NCI-H2029 (cell line): ENCODE measurements at regions not wholly inside any gene's neighbourhood (a gene's known extent, or its start where the extent isn't known, plus 50 kb on each side); places are given as distances from the start of the nearest gene placed in this dataset.

Source experiments
- DNase-seq: peaks from one replicate; lab custom pipeline; 2025; lab: John Stamatoyannopoulos, UW

DNA sequence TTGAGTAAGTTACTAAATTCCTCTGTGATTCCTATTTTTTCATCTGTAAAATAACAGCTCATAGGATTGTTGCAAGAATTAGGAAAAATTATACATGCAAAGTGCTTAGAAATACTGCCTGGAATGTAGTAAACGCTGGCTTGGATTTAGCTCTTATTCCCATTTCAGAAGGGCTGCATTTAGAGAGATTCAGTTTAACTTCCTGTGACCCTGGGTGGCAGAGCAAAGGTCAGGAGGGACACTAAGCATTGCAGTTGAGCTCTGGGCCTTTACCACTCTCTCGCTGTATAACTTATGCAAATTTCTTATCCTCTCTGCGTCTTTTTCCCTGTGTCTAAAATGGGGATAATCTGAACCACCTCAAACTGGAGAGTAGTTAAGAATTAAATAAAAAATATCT, 241.0 kb upstream of the POU3F1 start:
- DNase-seq, result no peak

DNA sequence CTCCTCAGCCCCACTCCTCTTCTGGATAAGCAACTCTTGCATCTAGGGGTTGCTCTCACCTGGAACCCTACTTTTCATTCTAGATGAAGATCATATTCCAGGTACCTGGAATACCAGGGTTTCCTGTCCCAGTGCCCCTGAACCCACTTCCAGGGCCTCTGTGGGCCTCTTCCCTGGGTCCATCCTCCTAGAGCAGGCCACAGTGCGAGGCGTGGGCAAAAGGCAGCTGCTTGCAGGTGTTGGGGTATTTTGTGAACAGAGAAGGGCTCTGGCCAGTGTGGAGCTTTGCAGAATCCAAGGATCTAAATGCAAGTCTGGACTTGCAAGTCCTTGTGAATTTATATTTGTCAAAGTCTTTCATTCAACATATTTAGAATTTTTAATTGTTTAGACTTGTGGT, 240.4 kb upstream of the POU3F1 start:
- DNase-seq, result no peak

DNA sequence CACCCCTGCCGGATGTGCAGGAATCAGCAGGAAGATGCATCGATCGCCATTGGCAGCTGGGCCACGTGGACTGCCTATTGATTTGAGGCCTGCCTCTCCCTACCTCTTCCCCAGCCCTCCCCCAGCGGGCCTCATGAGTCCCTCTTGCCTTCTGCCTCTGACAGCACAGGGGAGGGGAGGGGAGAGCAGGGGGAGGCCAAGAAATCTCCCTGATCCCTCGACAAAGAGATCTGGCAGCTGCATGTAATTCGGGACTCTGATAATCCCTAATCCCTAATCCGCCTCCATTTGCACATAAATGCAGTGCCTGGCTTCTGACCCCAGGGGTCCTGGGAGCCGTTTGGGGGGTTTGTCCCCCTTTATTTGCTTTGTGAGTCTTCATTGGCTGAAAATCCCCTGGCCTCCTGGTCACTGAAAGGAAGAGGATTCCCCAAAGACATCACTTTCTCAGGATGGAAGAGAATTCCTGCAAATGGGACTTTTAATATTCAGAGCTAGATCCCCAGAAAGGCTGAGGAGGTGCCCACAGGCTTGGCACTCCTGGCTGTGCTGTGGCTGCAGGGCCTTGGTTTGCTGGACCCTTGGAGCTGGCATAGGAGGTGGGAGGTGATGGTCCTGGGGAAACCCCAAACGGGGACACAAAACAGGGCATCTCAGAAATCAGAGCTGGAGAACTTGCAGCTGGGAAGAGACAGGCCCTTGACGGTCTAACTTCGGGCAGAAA, 239.4 kb upstream of the POU3F1 start:
- no peak for DNase-seq

DNA sequence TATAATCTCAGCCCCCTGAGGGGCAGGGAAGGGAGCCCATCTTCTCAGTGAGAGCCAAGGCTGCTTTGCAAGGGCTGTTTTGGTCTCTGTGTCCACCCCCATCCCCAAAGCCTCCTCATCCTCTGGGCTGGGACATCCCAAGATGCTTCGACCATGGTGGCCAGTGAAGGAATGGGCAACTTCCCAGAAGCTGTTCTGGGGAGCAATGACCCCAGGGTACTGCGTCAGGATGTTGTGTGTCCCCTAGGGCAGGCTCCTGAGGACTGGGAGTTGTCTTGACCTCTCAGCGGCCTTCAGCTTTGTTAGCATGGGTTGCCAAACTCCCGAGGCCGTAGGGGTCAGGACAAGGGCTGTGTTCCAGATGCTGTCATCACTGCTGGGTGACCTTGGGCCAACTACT, 238.4 kb upstream of the POU3F1 start:
- DNase-seq, result no peak

DNA sequence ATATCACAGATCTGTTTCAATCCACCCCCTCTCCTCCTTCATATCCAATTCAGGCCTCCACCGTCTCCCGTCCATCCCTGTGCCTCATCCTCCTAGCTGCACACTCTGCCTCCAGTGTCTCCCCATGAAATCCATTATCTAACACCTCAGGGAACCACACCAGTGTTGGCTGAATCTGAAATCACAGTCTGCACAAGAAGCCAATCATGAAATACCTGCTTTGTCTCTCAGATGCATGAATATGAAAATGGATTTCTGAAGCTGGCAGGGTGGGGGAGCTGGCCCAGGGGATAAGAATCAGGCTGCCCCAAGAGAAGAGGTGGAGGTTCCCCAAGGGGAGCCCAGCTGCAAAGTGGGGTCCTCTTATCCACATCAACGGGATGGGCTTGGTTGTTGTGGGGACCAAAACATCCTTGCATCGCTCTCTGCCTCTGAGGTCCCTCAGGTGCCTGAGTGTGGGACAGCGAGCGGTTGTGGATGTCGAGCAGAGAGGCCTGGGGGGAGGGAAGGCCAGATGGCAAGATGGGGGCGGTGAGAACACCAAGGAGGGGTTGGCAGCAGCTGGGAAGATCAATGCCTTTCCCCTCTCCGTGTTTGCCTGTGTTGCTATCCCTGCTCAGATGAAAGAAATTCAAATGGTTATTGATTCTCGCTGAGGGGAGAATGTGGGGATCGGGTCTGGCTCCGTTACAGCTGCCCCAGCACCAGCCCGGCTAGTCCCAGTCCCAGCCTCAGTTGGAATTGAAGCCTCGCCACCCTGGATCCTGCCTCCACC, 237.3 kb upstream of the POU3F1 start:
- no peak for DNase-seq

DNA sequence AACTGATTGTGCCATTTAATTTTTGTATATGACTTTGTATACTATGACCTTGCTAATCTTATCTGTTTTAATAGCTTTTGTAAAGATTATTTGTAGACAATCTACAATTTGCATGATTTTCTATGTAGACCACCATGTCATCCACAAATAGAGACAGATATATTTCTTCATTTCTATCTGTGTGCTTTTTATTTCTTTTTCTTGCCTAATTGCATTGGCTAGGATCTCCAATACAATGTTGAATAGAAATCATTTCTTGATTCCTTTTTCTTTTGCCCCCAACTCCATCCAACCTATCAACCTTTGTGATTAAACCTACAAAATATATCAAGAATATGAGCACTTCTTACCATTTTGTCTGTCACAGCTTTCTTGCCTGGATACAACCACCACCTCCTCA, 232.6 kb upstream of the POU3F1 start:
- DNase-seq, result no peak

DNA sequence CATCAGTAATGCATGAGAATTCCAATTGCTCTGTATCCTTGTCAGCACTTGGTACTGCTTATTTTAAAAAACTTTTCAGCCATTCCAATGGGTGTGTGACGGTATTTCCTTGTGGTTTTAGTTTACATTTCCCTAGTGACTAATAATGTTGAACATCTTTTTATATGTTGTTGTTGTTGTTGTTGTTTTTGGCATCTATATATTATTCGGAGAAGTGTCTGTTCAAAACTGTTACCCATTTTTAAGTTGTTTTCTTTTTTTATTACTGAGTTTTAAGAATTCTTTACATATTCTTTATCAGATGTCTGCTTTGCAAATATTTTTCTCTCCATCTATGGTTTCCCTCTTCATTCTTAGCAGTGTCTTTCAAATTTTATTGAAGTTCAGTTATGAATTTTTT, 231.1 kb upstream of the POU3F1 start:
- DNase-seq, result no peak

DNA sequence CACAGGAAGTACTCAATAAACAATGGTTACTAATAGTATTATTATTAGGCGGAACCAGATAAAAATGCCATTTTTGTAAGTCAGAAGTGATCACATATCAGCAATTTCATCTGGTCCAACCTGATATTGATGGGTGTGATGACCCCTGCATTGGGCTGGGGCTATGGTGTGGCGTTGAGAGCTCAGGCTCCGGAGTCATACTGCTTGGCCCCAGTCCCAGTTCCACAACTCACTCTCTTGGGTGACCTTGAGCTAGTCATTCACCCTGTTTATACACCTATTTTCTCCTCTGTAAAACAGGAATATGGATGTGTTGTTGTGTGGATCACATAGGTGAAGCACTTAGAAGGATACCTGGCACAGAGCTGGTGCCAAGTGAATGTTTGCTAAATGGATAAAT, 229.4 kb upstream of the POU3F1 start:
- no peak for DNase-seq

DNA sequence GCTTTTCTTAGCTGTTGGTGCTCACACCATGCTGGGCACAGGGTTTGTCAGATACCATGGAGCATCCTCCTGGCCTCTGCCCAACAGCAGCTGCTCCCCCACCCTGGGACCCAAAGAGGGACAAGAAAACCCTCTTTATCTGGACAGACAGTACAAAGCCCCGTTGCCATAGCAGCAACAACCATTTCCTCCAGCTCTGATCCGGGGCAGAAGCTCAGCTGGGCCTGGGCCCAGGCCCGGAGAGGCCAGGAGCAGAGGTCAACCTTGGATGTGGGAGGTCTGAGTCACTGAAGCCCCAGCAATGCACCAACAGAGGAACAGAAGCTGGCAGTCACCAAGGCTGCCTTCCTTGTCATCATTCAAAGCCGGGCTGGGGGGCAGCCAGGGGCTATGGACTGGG, 228.4 kb upstream of the POU3F1 start:
- no peak for DNase-seq

DNA sequence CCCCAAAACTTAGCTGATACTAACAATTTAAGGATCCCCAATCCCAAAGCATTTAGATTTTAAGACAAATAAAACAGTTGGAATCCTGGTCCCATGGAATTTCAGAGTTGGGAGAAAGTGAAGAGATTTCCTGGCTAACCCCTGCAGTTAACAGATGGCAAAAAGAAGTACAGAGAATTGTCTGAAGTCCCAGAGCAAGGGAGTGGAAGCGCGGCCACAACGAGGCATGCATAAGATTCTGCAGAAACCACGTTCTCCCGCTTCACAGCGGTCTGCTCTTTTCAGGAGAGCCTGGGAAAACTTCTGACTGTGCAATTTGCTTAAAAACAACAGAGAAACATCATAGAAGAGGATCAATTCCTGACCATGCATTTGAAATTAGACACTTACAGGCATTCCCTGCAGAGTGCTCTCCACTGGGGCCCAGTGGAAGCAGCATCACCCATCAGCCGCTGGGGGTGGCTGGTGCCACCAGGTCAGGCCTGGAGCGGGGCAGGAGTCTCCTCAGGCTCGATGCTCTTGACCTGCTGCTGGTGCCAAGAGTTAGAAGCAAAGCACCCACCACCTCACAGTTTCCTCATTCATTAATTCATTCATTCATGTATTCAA, 226.7 kb upstream of the POU3F1 start:
- DNase-seq, result no peak

DNA sequence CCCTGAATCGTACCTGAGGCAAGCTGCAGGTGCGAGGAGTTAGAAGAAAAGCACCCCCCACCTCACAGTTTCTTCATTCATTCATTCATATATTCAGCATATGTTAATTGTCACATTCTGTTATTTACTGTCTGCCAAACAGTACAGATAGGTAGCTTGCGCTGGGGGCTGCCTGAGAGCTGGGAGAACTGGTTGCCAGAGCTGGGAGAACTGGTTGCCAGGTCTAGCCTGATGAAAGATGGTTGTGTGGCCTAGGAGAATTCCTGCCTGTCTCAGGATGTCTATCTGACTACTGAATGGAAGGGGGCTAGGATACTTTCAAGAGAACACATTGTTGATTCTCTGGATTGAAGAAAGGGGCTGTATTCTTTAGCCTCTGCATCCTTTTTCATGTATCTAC, 225.9 kb upstream of the POU3F1 start:
- DNase-seq, result no peak

DNA sequence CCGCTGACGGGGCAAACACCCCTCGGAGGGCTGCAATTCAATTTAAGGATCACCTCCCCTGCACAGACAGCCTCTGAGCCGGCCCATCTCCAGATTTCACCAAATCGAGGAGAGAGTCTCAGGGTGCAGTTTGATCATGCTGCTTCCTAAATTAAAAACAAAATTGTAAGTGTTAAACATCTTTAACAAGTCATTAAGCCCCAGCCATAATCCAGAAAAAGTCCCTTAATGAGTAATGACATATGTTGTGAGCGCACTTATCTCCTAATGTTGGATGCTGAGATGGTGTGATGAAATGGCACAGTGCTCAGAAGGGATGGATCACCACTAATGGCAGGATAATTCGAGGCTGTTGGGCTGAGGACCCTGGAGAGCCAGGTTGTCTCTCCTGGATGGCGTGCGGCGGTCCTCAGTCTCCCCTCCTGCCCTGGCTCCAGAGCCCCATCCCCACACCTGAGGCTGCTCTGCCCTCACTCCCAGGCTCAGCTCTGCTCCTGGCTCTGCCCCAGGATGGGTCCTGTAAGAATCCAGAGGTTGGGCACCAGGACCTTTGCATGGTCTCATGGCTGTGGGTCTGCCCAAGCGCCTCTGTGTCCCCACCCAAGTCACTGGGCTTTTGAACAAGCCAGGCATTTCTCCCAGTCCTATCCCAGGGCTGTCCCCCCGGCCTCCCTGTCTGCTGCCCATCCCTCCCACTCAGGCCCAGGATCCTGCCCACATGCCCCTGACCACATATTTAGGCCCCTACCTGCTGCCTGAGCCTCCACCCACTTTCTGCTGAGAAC, 224.4 kb upstream of the POU3F1 start:
- no peak for DNase-seq

DNA sequence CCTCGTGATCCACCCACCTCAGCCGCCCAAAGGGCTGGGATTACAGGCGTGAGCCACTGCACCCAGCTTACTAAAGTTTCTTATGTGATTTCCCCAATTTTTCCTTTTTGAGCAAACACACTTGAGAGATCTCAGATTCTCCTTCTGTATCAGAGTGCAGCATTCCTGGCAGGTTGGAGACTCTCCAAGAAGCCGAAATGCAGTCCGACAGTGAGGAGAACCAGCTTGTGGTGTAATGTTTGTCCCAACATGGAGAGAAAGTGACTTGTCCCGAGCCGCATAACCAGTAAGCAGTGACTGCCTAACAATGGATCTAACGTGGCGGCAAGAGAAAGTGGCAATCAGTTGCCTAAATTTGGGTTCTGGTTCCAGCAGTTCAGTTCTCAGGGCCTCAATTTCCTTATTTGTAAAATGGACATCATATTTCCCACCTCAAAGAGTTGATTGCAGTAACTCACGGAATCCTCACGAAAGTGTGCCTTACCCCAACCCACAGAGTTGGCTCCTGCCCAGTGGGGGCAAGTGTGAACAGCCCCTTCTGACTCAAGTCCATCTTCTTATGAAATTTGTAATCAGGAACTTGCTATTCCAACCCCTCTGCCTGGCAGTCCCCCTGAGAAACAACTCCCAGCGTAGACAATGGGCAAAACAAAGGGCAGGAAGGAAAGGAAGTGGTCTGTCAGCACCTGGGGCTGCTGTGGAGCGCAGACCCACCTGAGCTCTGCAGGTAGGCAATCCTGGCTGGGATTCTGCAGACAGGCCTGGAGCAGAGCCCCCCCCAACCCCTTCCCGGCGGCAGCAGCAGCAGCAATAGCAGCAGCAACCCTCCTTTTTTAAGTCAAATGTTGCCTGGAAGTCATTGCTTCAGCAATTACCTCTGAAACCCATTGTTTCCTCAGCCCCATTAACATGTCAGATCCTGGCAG, 223.6 kb upstream of the POU3F1 start:
- DNase-seq, result no peak

DNA sequence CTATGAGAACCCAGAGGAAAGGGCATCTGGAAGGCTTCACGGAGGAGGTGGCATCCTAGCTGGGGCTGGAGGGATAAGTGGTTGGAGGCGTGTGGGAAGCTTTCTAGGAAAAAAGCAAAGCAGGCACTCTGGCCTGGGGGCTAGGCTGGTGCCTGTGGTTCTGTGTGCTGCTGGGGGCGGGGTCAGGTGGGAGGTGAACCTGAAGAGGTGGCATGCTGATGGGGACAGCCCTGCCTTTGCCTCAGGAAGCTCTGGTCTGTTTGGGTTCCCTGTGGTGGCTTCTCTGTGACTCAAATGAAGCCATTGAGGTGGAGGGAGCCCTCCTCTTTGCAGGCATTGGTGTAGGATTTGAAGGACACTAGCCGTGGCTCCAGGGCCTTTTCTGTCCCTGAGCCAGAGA, 221.6 kb upstream of the POU3F1 start:
- DNase-seq, result no peak

DNA sequence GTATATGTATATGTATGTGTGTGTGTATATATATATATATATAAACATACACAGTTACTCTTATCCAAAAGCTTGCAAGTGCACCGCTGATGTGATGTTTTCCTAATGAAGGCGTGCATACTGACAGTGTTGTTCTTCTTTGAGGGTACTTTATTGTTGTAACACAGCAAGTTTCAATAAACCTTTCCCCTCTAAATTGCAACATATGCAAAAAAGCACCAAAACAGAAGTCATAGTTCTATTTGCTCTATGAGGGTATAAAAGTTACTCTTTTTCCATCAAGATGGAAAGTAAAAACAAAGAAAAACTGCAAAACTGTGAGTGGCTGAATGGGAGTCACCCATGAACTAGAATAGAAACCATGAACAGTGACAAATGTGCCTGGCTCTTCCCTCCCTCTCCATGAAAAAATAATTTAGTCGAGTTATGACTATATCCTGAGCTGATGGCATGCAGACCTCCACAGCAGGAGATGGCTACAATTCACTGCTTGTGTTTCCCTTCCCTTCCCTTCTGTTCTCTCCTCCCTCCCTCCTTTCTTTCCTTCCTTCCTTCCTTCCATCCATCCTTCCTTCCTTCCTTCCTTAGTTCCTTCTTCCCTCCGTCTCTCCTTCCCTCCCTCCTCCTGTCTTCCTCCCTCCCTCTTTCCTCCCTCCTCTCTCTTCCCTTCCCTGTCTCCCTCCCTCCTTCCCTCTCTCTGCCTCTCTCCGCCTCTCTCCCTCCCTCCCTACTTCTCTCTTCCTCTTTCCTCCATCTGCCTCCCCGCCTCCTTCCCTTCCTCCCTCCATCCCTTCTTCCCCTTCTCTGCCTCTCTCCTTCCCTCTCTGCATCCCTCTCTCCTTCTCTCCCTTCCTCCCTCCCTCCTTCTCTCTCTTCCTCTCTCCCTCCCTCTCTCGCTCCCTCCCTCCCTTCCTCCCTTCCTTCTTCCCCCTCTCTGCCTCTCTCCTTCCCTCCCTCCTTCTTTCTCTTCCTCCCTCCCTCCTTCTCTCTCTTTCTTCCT, 220.7 kb upstream of the POU3F1 start:
- DNase-seq, result no peak

DNA sequence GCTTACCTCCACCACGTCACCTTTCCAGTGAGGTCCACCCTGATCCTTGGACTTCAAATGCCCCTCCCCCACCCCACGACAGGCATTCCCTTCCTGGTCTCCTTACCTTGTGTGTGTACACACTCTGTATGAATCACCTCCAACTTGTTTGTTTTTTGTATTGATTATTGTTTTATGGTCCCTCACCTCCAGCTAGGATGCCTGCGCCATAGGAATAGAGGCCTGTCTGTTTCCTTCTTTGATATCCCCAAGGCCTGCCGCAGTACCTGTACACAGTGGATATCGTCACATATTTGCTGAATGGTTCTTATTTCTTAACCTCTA, 219.6 kb upstream of the POU3F1 start:
- no peak for DNase-seq

DNA sequence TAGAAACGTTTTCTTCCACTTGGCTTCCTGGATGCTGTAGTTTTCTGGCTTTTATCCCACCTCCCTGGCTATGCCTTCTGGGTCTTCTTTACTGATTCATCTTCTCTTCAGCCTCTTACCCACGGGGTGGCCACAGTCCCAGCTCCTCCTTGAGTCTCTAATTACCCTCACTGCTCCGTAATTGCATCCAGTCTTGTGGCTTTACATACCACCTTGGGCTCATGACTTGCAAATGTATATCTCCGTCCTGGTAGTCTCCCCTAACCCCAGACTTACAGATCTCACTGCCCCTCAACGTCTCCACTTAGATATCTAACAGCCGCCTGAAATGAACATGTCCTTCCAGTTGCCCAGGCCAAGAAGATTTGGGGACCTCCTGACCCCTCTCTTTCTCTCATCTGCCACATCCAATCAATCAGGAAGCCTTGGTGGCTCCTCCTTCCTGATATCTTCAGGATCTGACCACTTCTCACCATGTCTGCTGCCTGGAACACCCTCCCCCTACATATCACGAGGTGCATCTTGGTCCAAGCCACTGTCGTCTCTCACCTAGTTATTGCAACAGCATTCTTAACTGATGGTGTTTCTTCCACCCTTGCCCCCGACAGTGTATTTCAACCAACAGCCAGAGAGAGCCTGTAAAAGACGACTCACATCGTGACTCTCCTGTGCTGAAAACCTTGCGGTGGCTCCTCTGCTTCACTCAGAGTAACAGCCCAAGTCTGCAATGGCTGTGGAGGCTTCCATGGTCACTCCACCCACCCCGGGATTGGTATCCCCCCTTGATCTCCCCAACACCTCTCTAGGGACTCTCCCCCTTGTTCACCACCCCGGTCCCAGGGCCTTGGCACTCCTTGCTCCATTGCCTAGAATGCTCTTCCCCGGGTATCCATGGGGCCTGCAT, 219.0 kb upstream of the POU3F1 start:
- DNase-seq, result no peak

DNA sequence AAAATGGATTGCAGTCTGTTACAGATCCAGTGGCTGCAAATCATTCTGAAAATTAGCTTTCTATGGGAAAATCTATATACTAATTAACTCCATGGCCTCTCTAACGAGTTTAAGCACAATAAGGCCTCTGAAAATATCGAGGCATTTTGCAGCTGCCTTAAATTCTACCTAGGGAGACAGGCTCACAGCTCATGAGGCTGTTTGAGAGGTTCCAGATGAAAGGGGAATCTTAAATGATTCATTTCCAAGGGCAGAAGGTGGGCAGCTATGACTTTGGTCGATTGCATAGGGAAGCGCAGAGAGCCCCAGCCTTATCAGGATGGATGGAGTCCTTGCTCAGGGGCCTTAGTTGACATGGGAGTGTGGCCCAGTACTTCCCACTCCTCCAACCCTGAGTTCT, 216.8 kb upstream of the POU3F1 start:
- DNase-seq, result no peak

DNA sequence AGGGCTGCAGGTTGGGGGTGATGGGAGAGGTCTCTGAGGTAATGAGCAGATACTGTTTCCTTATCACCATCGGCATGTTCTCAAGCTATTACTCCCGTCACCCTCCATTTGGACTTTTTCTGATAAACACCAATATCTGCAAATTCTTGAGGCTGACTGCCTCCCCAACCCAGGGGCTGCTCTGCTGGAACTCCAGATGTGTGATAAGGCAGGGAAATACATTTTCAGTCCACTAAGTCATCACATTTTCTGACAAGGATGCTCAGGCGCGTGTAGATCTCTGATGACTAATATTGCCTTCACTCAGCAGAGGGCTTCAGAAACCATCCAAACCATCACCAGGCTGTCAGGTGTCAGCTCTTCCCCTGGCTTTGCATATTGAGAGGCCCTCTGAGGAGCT, 215.0 kb upstream of the POU3F1 start:
- DNase-seq, result no peak
